CD4-positive, alpha-beta T cell (primary cell): ENCODE measurements at regions not wholly inside any gene's neighbourhood (a gene's known extent, or its start where the extent isn't known, plus 50 kb on each side); places are given as distances from the start of the nearest gene placed in this dataset.

Experiments
- ATAC-seq: fragments of 200-7000 bp; cut with Tn5 transposase; one replicate; pipeline ENCODE4 v1.10.0; 2022; ENCODE audit warnings: mild to moderate bottlenecking; ENCODE audit not compliant: poor library complexity
- CTCF ChIA-PET: fragments of 350-600 bp; sonication (Branson Sonifier 250); formaldehyde crosslinking; loops from one replicate; lab custom pipeline; 2021; ENCODE audit warnings: antibody characterized with exemption, inconsistent platforms; lab: Charles Lee
- POLR2A ChIA-PET: fragments of 350-600 bp; sonication (Branson Sonifier 250); formaldehyde crosslinking; loops from one replicate; lab custom pipeline; 2021; ENCODE audit warnings: antibody characterized with exemption, inconsistent platforms; lab: Charles Lee
- DNase-seq, 14 experiments: peaks; one replicate each; pipeline ENCODE4 v3.0.0-alpha.2; 2013 to 2020; ENCODE audit warnings: mixed read lengths in 2 of 14
- H3K27ac ChIP-seq, 2 donors: one replicate each; pipeline versions ENCODE4 v1.5.1 to v1.7.0; 2013; ENCODE audit warnings: low read length in 2 of 2, low read depth in 1 of 2, mild to moderate bottlenecking in 1 of 2
- H3K27me3 ChIP-seq, 2 experiments: 1 replicate in 1 of 2; 2 replicates in 1 of 2; pipeline versions ENCODE4 v1.6.1 to v1.7.0; 2013; ENCODE audit warnings: low read length in 2 of 2, control low read depth in 1 of 2, mild to moderate bottlenecking in 1 of 2, moderate library complexity in 1 of 2; ENCODE audit not compliant: insufficient read depth in 2 of 2, control insufficient read depth in 1 of 2
- H3K36me3 ChIP-seq: one replicate; pipeline ENCODE4 v1.6.1; 2013; ENCODE audit warnings: low read length, control low read depth; ENCODE audit not compliant: insufficient read depth
- H3K4me1 ChIP-seq: one replicate; pipeline ENCODE4 v1.6.1; 2013; ENCODE audit warnings: low read length, control low read depth; ENCODE audit not compliant: insufficient read depth
- H3K4me3 ChIP-seq: one replicate; pipeline ENCODE4 v1.5.1; 2013; ENCODE audit warnings: mild to moderate bottlenecking, low read length, moderate library complexity
- H3K9me3 ChIP-seq, 2 experiments: 1 replicate in 1 of 2; 2 replicates in 1 of 2; pipeline versions ENCODE4 v1.6.1 to v1.7.0; 2013; ENCODE audit warnings: low read length in 2 of 2, mild to moderate bottlenecking in 2 of 2, control low read depth in 1 of 2, moderate library complexity in 1 of 2; ENCODE audit not compliant: control insufficient read depth in 1 of 2, insufficient read depth in 1 of 2
- H3K27ac Mint-ChIP-seq: one replicate; pipeline ENCODE4 v1.8.0; 2020; ENCODE audit warnings: mixed read lengths
- H3K27me3 Mint-ChIP-seq: one replicate; pipeline ENCODE4 v1.8.0; 2021; ENCODE audit warnings: mixed read lengths
- H3K36me3 Mint-ChIP-seq: one replicate; pipeline ENCODE4 v1.8.0; 2021; ENCODE audit warnings: low read depth, mixed read lengths
- H3K4me1 Mint-ChIP-seq: one replicate; pipeline ENCODE4 v1.8.0; 2021; ENCODE audit warnings: low read depth, mixed read lengths
- H3K4me3 Mint-ChIP-seq: one replicate; pipeline ENCODE4 v1.8.0; 2020; ENCODE audit warnings: mild to moderate bottlenecking, mixed read lengths
- H3K9me3 Mint-ChIP-seq: one replicate; pipeline ENCODE4 v1.8.0; 2020; ENCODE audit warnings: mixed read lengths
- CTCF ChIP-seq: fragments of 200-600 bp; IDR thresholded peaks from one replicate; pipeline ENCODE4 v1.8.0; 2022; ENCODE audit warnings: antibody characterized with exemption, mild to moderate bottlenecking
- intact Hi-C, 2 experiments: fragments of 100-400 bp; cut with DNase I in 1 of 2; cut with micrococcal nuclease in 1 of 2; formaldehyde crosslinking; loops; one replicate each; pipeline versions ENCODE4 v1.15.1 to v1.9.0; 2023 to 2025; cut with DNase I, micrococcal nuclease

DNA sequence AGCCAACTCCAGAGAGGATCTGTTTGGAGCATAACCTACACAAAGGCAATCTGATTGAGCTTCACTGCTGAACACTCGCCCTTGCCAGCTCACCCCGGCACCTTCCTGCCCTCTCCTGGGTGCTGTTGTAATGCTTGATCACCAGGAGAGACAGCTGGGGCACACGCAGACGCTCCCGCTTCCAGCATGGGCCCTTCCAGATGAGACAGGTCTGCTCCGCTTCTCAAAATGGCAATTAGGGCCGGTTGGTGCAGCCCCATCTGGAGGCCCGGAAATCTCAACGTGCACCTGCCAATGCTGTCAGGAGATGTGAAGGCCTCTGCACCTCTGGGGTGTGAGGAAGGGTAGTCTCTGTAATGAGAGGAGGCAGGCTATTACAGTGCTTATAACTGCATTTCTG is 206.1 kb downstream of the ABCC12 start:
- Histone ChIP-seq H3K4me3 (no peak overlapping the region), H3K36me3 (no peaks in the 10 kb centered on the region), H3K27me3 (peaks cover 0 to 4% of the 10 kb centered on the region in 2 experiments), H3K9me3 (peaks cover 0 to 8% of the 10 kb centered on the region in 2 experiments), H3K4me1 (no peaks in the 10 kb centered on the region), H3K27ac (no peak overlapping the region)
- Mint-ChIP-seq H3K27ac (no peak overlapping the region), H3K9me3 (peaks cover 3% of the 10 kb centered on the region), H3K4me3 (no peak overlapping the region), H3K27me3 (no peaks in the 10 kb centered on the region), H3K36me3 (no peaks in the 10 kb centered on the region), H3K4me1 (no peaks in the 10 kb centered on the region)
- no peak for ATAC-seq
- ChIA-PET CTCF (no interaction called here), POLR2A (no interaction called here)
- DNase-seq: no peak
- intact Hi-C loops: no loop called here
- TF ChIP-seq CTCF: no peak

DNA sequence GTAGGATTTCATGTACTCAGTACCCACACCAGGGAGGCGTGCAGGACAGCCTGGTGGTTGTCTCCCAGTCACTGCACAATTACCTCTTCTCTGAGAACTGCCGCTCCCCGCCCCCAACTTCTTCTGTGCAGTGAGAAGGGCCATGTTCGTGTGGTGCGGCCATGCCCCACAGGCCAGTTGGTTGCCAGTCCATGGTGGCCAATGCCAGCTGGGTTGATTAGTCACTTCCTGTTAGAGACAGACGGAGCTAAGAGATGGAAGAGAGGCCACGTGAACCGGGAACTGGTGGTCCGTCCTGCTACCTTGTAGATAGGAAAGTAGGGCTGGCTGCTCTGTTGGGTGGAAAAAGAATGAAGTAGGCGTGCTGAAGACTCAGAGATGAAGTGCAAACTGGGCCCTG is 206.5 kb downstream of the ABCC12 start:
- intact Hi-C loops: no loop called here

DNA sequence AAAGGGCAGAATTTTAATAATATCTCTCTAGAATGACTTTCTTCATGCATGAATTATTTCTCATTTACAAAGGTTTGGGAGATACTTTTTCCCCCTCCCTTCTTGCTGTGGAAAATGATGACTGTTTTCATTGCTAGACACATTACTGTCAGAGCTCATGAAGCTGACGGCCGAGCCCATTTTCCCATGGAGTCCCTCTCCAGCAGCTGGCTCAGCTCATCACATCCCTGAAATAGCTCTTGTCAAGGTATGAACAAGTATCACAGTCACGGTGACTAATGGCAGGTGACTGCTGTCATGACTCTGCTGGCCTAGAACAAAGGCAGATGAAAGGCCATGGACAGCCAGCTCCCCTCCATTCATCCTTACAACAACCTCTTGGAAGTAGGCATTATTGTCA is 208.1 kb downstream of the ABCC12 start:
- no peak overlapping the region for H3K4me3 Mint-ChIP-seq
- ATAC-seq (no peak), DNase-seq (no peak)
- ChIA-PET POLR2A (no interaction called here), CTCF (no interaction called here)
- no peak overlapping the region for H3K27ac Mint-ChIP-seq
- no peaks in the 10 kb centered on the region for H3K4me1 ChIP-seq
- H3K36me3 ChIP-seq: no peaks in the 10 kb centered on the region
- no peak for TF ChIP-seq CTCF
- no peak overlapping the region for H3K4me3 ChIP-seq
- no peaks in the 10 kb centered on the region for H3K36me3 Mint-ChIP-seq
- peaks cover 0 to 4% of the 10 kb centered on the region in 2 experiments for H3K27me3 ChIP-seq
- no peaks in the 10 kb centered on the region for H3K4me1 Mint-ChIP-seq
- no peak overlapping the region for H3K27ac ChIP-seq
- peaks cover 0 to 8% of the 10 kb centered on the region in 2 experiments for H3K9me3 ChIP-seq
- intact Hi-C loops: no loop called here
- H3K27me3 Mint-ChIP-seq: peaks cover 4% of the 10 kb centered on the region
- peaks cover 3% of the 10 kb centered on the region for H3K9me3 Mint-ChIP-seq

More for the DNA sequence above, 206.5 kb downstream of the ABCC12 start:
- POLR2A ChIA-PET: no interaction called here
- peaks cover 4% of the 10 kb centered on the region for H3K27me3 Mint-ChIP-seq
- no peak overlapping the region for H3K4me3 ChIP-seq
- H3K27ac Mint-ChIP-seq: no peak overlapping the region
- no peak for ATAC-seq
- no peaks in the 10 kb centered on the region for H3K4me1 Mint-ChIP-seq
- peaks cover 0 to 4% of the 10 kb centered on the region in 2 experiments for H3K27me3 ChIP-seq
- peaks cover 3% of the 10 kb centered on the region for H3K9me3 Mint-ChIP-seq
- peaks cover 0 to 8% of the 10 kb centered on the region in 2 experiments for H3K9me3 ChIP-seq
- TF ChIP-seq CTCF: no peak
- no peak overlapping the region for H3K4me3 Mint-ChIP-seq
- CTCF ChIA-PET: no interaction called here
- no peaks in the 10 kb centered on the region for H3K4me1 ChIP-seq
- no peaks in the 10 kb centered on the region for H3K36me3 Mint-ChIP-seq
- no peak for DNase-seq
- no peak overlapping the region for H3K27ac ChIP-seq
- H3K36me3 ChIP-seq: no peaks in the 10 kb centered on the region
